ENCODE measurements at regions not wholly inside any gene's neighbourhood (a gene's known extent, or its start where the extent isn't known, plus 50 kb on each side); places are given as distances from the start of the nearest gene placed in this dataset.

GRCh38 chr12:124511259-124511985, 56.0 kb downstream of the NCOR2 start:
- TF ChIP-seq CTCF (conservative IDR thresholded peaks at IDR 0.05; ENCODE audit: low read depth, low read length) (no peak), SMC3 (IDR thresholded peaks at IDR 0.05; ENCODE audit: low read depth, low read length) (no peak), CHD1 (IDR thresholded peaks at IDR 0.05; ENCODE audit: low read depth, low read length) (no peak), RCOR1 (IDR thresholded peaks at IDR 0.05; ENCODE audit: insufficient replicate concordance, low read length) (no peak), MAFK (IDR thresholded peaks at IDR 0.05; ENCODE audit: low read depth, low read length) (no peak), POLR2A (IDR thresholded peaks at IDR 0.05; ENCODE audit: low read depth, low read length) (no peak), MAZ (IDR thresholded peaks at IDR 0.05; ENCODE audit: borderline replicate concordance, low read depth, low read length) (no peak), MXI1 (IDR thresholded peaks at IDR 0.05; ENCODE audit: borderline replicate concordance, low read depth, low read length) (no peak), CEBPB (IDR thresholded peaks at IDR 0.05; ENCODE audit: low read depth, low read length) (no peak), RFX5 (IDR thresholded peaks at IDR 0.05; ENCODE audit: low read depth, low read length) (no peak), BHLHE40 (IDR thresholded peaks at IDR 0.05; ENCODE audit: low read depth, low read length) (no peak), FOS (IDR thresholded peaks at IDR 0.05; ENCODE audit: low read depth, low read length) (no peak)
- TF ChIP-seq, protein P1, sequence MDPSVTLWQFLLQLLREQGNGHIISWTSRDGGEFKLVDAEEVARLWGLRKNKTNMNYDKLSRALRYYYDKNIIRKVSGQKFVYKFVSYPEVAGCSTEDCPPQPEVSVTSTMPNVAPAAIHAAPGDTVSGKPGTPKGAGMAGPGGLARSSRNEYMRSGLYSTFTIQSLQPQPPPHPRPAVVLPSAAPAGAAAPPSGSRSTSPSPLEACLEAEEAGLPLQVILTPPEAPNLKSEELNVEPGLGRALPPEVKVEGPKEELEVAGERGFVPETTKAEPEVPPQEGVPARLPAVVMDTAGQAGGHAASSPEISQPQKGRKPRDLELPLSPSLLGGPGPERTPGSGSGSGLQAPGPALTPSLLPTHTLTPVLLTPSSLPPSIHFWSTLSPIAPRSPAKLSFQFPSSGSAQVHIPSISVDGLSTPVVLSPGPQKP (IDR thresholded peaks at IDR 0.05; ENCODE audit: borderline replicate concordance, low read depth, low read length), result no peak
- TF ChIP-seq, protein P2, sequence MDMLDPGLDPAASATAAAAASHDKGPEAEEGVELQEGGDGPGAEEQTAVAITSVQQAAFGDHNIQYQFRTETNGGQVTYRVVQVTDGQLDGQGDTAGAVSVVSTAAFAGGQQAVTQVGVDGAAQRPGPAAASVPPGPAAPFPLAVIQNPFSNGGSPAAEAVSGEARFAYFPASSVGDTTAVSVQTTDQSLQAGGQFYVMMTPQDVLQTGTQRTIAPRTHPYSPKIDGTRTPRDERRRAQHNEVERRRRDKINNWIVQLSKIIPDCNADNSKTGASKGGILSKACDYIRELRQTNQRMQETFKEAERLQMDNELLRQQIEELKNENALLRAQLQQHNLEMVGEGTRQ (IDR thresholded peaks at IDR 0.05; ENCODE audit: low read depth, low read length), result no peak

Data from IMR-90 (cell line).